Superior temporal gyrus (tissue), 1 donor: ENCODE measurements at regions not wholly inside any gene's neighbourhood (a gene's known extent, or its start where the extent isn't known, plus 50 kb on each side); places are given as distances from the start of the nearest gene placed in this dataset.

ENCODE experiments used
- DNase-seq: peaks from one replicate; pipeline ENCODE4 v3.0.0-alpha.2; 2016; ENCODE audit errors: extremely low spot score

GRCh38 chr5:72619677-72620076 lies 112.5 kb upstream of the ZNF366 start:
- no peak for DNase-seq

GRCh38 chr5:72619251-72619650 lies 112.0 kb upstream of the ZNF366 start:
- no peak for DNase-seq

- DNase-seq, result no peak
Observed at GRCh38 chr5:72618708-72619107, 111.5 kb upstream of the ZNF366 start.

GRCh38 chr5:72615061-72615460 lies 107.9 kb upstream of the ZNF366 start:
- DNase-seq, result no peak

GRCh38 chr5:72613515-72613914 lies 106.3 kb upstream of the ZNF366 start:
- DNase-seq, result no peak

GRCh38 chr5:72612810-72613209 lies 105.6 kb upstream of the ZNF366 start:
- no peak for DNase-seq

GRCh38 chr5:72611118-72611730 lies 104.0 kb upstream of the ZNF366 start:
- peak; percentile 95 for DNase-seq

- DNase-seq, result no peak
Observed at GRCh38 chr5:72608926-72609325, 101.7 kb upstream of the ZNF366 start.

GRCh38 chr5:72608297-72608696 lies 101.1 kb upstream of the ZNF366 start:
- DNase-seq, result peak; percentile 91

GRCh38 chr5:72607381-72607780 lies 100.2 kb upstream of the ZNF366 start:
- DNase-seq, result no peak

- no peak for DNase-seq
Observed at GRCh38 chr5:72606525-72606924, 99.3 kb upstream of the ZNF366 start.

GRCh38 chr5:72605632-72606031 lies 98.4 kb upstream of the ZNF366 start:
- DNase-seq, result no peak

GRCh38 chr5:72604798-72605154 lies 97.6 kb upstream of the ZNF366 start:
- DNase-seq, result no peak

GRCh38 chr5:72604111-72604797 lies 97.0 kb upstream of the ZNF366 start:
- no peak for DNase-seq

GRCh38 chr5:72602696-72603685 lies 95.8 kb upstream of the ZNF366 start:
- no peak for DNase-seq

- no peak for DNase-seq
Observed at GRCh38 chr5:72601861-72602260, 94.7 kb upstream of the ZNF366 start.

- DNase-seq, result no peak
Observed at GRCh38 chr5:72600391-72600981, 93.3 kb upstream of the ZNF366 start.

GRCh38 chr5:72599519-72600370 lies 92.5 kb upstream of the ZNF366 start:
- no peak for DNase-seq

- DNase-seq, result no peak
Observed at GRCh38 chr5:72599065-72599433, 91.8 kb upstream of the ZNF366 start.

- DNase-seq, result no peak
Observed at GRCh38 chr5:72598401-72599064, 91.3 kb upstream of the ZNF366 start.

GRCh38 chr5:72597456-72597948 lies 90.3 kb upstream of the ZNF366 start:
- no peak for DNase-seq
